Cerebellar cortex (tissue), 1 donor: ENCODE measurements at regions not wholly inside any gene's neighbourhood (a gene's known extent, or its start where the extent isn't known, plus 50 kb on each side); places are given as distances from the start of the nearest gene placed in this dataset.

Source experiments
- DNase-seq: peaks from one replicate; pipeline ENCODE4 v3.0.0-alpha.2; 2015; ENCODE audit warnings: low spot score

GRCh38 chr2:128450211-128451024, 131.8 kb upstream of the HS6ST1 start:
- no peak for DNase-seq

- DNase-seq = no peak
Observed at GRCh38 chr2:128451084-128452023, 132.7 kb upstream of the HS6ST1 start.

- no peak for DNase-seq
Observed at GRCh38 chr2:128452024-128452411, 133.3 kb upstream of the HS6ST1 start.

DNA sequence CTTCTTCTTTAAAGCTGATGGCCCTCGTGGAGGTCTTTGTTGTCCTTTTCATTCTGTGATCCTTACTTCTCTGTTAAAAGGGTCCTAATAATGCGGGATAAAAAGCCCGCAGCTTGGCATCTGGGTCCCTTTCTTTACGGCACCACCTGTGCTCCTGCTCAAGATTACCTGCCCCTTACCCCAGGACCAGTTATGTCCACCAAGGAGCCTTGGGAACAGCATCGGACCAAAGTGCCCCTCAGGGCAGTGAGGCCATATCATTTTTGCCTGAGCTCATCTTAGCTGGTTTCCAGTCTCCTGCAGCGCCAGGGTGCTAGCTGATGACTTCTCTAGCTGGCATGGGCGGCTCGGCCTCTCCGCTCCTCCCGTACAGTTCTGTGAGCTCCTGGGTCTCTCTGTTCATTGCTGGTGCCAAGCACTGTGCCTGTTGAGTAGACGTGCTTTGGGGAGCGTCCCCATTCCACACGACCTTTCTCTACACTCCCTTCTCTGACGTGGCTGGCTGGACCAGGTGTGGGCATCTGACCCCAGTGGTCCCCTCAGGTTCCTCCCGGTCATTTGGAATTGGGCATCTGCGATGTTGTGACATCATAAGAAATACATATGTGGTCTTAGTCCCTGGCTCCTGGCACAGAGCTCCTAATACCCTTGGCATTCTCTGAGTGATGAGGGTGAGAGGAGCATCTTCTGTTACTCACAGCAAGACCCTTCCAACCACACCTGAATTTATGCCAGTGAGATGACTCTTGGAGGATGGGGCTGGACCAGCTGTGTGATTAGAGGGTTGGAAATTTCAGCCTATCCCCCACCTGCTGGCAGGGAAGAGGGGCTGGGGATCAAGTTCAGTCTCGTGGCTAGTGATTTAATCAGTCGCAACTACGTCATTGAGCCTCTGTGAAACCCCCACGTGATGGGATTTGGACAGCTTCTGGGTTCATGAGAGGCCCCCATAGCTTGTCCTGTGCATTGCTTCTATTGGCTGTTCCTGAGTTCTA, 134.2 kb upstream of the HS6ST1 start:
- DNase-seq = no peak

- DNase-seq = no peak
Observed at GRCh38 chr2:128454980-128455720, 136.5 kb upstream of the HS6ST1 start.

DNA sequence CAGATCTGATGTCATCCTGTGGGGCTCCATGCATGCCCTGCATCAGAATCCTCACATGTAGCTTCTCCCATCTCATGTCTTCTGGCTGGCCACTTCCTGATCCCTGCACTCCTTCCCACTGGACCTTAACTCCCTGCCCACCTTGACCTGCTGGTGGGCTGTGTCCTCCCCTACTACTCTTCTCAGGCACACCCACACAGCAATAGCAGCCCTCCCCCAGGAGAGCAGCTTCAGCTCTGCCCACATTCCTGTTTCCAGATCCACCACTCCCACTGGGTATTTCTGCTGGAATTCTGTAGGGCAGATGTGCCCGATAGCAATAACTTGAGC, 137.0 kb upstream of the HS6ST1 start:
- no peak for DNase-seq

DNA sequence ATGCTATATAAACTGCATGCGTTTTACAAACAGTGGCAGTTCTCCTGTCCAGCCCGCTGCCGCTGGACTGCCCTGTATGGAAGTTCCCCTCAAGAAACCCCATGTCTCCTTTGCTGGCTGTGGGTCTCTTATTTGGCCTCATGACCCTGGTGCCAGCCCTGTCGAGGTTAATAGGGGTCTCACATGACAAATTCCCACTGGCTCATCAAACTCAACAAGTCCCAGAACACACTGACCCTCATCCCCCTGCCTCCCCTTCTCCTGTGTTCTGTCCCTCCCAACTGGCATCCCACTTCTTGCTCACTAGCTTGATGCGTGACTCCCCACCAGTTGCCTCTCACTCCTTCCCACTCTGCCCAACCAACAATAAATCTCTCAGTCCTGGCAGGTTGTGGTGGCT, 137.6 kb upstream of the HS6ST1 start:
- DNase-seq = no peak

GRCh38 chr2:128457006-128457604, 138.4 kb upstream of the HS6ST1 start:
- DNase-seq = no peak

GRCh38 chr2:128457716-128458115, 139.0 kb upstream of the HS6ST1 start:
- no peak for DNase-seq

DNA sequence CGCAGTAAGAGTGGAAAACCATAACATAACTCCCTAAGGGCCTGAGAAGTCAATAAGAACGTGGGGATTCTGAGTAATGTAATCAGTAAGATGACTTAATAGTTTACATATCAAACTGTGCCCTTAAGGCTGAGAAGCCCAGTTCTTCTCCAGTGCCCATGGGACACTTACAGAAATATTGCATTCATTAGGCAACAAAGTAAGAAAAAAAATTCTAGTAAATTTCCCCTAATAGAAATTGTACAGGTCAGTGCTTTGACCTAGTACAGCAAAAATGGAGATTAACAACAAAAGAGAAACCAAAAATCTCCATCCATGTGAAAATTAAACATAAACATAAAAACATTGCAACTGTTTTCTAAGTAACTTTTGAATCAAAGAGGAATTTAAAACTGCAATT, 139.8 kb upstream of the HS6ST1 start:
- DNase-seq = no peak

DNA sequence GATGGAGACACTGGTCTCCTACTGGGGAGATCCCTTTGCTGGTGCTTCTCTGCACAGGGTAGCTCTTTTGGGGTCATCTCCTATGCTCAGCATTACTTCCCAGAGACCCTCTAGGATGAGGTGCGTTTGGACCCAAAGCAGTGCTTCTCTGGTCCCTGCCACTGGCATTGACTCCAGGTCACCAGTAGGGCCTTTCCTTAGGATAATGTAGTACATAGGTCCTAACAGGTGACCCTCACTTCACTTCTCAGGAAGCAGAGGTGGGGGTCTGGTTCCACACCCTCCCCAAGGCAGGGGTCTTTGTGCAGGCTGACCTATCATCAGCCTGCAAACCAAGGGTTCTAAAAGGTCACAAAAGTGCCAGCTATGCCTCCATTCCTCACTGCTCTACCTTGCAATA, 145.8 kb upstream of the HS6ST1 start:
- no peak for DNase-seq

DNA sequence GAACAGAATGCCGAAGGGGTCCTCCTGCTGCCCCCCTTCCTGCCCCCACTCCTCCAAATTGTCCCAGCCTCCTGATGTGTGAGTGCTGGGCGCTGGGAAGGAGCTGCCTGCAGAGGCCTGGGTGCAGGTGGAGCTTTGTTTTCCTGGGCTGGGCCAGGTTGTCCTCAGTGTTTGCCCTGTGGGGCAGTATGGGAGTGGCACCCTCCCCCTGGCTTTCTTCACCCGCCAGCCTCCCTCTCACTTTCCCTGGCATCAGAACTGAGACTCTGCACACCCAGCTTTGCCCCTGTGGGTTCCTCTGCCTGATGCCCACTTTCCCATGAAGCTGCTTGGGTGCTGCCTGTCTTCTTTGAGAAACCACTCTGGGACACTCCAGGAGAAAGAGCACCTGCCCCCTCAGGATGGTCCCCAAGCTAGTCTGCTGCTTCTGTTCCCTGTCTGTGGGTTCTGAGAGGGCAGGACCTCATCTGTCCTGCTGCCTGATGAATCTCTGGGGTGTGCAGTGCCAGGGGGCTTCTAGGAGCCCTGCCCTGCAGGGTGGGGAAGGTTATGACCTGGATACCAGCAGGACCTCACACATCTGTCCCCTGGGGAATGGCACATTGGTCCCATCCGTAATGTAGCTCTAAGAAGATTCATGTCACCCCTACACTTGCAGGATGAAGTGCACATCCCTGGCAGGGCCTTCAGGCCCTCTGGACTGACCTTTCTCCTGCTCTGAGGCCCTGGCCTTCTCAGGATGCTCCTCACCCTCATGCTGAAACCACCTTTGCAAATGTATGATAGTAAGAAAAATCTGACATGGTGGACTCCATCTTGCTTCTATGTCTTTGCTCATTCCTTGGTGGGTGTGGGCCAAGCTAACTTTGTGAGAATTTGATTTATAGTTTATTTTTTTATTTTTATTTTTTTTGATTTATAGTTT, 146.8 kb upstream of the HS6ST1 start:
- DNase-seq = no peak

DNA sequence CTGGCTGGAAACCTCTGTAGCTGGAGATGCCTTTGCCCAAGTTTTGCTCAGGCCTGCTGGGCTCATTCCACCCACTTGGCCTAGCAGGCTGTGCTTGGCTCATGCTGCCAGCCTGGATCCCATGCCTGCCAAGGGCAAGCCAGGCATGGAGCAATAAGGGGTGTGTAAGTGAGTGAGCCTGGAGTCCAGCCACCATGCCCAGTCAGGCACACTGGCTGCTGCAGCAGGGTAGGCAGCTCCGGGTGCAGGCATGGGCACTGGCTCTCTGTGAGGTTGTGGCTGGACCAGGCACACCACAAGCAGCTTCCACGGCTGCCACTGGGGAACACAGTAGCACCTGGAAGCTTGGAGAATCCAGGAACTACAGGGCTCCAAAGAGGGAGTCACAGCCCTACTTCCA, 147.7 kb upstream of the HS6ST1 start:
- peak; percentile 80 for DNase-seq

DNA sequence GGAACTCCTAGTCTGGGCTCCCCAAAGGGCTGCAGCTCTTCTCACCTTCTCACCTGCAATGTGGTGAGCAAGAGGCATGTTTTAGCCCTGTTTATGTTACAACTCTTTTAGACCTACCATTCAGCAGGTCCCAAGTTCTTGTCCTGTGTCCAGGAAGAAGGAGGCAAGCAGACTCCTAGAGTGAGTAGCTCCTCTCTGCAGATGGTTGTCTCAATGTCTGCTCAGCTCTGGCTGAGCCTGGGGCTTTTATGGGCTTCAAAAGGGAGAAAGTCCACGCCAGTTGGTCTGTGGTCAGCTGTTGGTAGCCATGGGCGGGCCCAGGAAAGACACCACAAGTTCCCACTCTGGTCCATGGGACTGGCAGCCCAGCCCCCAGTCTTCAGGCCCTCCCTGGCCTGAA, 148.1 kb upstream of the HS6ST1 start:
- DNase-seq = no peak

DNA sequence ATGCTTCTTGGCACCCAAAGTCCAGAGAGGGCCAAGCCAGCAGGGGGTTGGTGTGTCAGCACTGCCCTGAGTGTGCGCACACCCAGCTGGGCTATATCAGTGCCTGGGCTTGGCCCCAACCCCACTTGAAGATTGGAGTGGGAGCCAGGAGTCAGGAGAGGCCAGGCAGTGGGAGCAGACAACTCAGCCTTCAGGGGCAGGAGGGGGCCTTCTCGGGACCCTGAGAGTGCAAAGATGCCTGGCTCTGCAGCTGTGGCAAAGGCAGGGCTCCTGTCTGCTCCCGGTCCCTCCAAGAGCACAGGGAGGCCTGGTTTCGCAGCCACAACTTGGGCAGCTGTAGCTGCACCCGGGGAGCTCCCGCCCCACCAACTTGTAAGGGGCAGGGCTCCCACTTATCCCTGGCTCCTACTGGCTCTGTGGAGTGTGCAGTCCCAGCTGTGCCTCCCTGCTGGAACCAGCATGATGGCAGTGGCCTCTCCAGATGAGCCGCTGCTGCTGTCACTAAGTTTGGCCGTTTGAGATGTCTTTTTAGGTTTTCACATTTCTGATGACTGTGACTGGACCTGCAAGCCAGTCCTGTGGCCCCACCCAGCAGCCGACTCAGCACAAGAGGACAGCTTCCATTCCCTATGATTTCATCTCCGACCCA, 148.8 kb upstream of the HS6ST1 start:
- DNase-seq = no peak

DNA sequence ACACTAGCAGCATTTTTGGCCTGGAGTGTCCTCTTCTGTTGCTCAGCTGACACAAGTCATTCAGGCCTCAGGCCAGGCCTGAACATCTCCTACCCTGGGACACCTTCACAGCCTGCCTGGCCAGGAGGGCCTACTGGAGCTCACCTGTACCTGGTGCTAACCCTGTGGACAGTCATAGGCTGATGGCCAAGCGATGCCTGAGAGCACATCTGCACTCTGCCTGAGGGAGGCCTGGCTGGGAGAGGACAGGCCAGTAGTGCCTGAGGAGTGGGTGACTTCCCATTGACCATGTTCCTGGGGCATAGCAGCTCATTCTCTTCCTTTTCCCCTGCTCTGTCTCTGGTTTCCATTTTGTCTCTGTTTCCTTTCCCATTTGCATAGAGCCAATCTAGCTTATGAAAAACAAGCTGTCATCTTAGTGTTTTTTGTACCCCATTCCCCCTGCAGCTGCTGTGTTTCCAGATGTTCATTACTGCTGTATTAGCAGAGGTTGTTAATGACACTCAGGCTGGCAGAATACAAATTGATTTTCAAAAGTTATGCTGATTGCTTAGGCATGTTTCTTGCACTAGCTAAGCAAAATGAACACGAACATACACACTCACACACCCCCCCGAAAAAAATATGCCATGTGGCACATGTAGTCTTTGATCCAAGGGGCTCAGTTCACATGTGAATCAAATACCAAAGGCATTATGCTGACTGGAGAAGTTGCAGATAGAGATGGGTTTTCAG, 149.7 kb upstream of the HS6ST1 start:
- no peak for DNase-seq

GRCh38 chr2:128469203-128469602, 150.5 kb upstream of the HS6ST1 start:
- DNase-seq = no peak

- no peak for DNase-seq
Observed at GRCh38 chr2:128469875-128470274, 151.2 kb upstream of the HS6ST1 start.

DNA sequence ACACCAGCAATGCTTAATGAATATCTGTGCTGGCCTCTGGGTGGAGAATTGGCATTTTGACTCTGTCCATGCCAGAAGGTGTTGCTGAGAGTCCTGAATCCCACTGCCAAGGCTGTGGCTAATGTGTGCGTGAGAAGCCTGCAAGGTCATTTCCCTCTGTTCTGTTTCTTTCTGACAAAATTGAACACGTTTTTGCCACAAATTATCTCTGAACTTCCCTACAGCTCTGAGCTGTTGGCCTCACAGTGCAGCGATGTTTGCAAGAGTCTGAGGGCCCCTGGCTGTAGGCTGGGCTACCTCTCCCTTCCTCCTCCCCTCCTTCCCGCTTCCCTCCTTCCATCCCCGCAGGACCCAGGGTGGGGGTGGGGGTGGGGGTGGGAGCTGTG, 154.1 kb upstream of the HS6ST1 start:
- peak; percentile 45 for DNase-seq
